ENCODE measurements at regions not wholly inside any gene's neighbourhood (a gene's known extent, or its start where the extent isn't known, plus 50 kb on each side); places are given as distances from the start of the nearest gene placed in this dataset.

DNA sequence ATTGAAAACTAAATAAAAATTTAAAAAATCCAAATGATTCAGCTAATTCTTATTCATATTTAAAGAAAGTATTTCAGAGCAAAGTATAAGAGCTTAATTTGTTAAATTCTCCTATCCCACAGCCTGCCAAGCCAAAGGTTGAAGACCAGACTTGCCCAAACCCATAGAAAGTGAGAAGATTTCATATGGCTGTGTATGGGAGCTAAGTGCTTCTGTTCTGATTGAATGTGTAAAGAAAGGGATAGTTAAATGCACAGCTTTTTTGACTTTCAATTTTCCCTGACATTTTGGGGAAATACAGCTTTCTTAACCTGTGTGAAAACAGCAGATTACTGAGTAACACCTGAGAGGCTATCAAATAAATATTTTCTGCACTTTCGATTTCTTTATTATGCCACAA, 125.0 kb upstream of the MTAP start:
- no peak for TF ChIP-seq CTCF (IDR thresholded peaks at IDR 0.05)
- Histone ChIP-seq H3K9me3 (no peaks in the 10 kb centered on the region), H3K4me3 (no peak overlapping the region), H3K36me3 (no peaks in the 10 kb centered on the region), H3K27me3 (replicated peaks; ENCODE audit: insufficient read depth) (no peaks in the 10 kb centered on the region), H3K27ac (no peak overlapping the region), H3K4me1 (ENCODE audit: control insufficient read depth in 1 of 2, low read depth in 2 of 2) (no peaks in the 10 kb centered on the region)
- DNase-seq (ENCODE audit: low spot score), result no peak
- ATAC-seq (ENCODE audit: insufficient number of reproducible peaks, low FRiP score, low read depth), result no peak

DNA sequence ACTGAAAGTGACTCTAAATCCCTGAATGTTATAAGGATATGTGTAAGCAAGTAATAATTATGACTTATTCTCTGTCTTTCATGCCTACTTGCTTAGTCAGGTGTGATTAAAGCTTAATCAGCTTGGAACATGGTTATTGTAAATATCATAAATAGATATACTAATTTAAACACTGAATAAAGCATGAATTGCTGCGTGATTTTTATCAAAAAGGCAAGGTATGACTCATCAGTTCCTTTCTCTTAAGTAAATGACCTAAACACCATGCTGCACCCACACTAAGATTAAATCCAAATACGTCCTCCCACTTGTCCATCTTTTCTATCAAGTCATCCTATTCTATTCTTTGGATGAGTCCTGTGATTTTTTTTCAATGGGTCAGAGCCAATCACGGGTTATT, 124.6 kb upstream of the MTAP start:
- H3K4me1 ChIP-seq (ENCODE audit: control insufficient read depth in 1 of 2, low read depth in 2 of 2), result no peaks in the 10 kb centered on the region
- no peaks in the 10 kb centered on the region for H3K27me3 ChIP-seq (replicated peaks; ENCODE audit: insufficient read depth)
- H3K9me3 ChIP-seq, result no peaks in the 10 kb centered on the region
- DNase-seq (ENCODE audit: low spot score) (no peak), ATAC-seq (ENCODE audit: insufficient number of reproducible peaks, low FRiP score, low read depth) (no peak)
- TF ChIP-seq CTCF (IDR thresholded peaks at IDR 0.05), result no peak
- H3K36me3 ChIP-seq, result no peaks in the 10 kb centered on the region
- no peak overlapping the region for H3K4me3 ChIP-seq
- H3K27ac ChIP-seq, result no peak overlapping the region

GRCh38 chr9:21679432-21679831, 123.0 kb upstream of the MTAP start:
- no peak overlapping the region for H3K4me3 ChIP-seq
- DNase-seq (ENCODE audit: low spot score) (no peak), ATAC-seq (ENCODE audit: insufficient number of reproducible peaks, low FRiP score, low read depth) (no peak)
- no peaks in the 10 kb centered on the region for H3K9me3 ChIP-seq
- H3K36me3 ChIP-seq, result no peaks in the 10 kb centered on the region
- no peak overlapping the region for H3K27ac ChIP-seq
- no peaks in the 10 kb centered on the region for H3K27me3 ChIP-seq (replicated peaks; ENCODE audit: insufficient read depth)
- TF ChIP-seq CTCF (IDR thresholded peaks at IDR 0.05), result no peak
- no peaks in the 10 kb centered on the region for H3K4me1 ChIP-seq (ENCODE audit: control insufficient read depth in 1 of 2, low read depth in 2 of 2)

- ATAC-seq (ENCODE audit: insufficient number of reproducible peaks, low FRiP score, low read depth) (no peak), DNase-seq (ENCODE audit: low spot score) (no peak)
- TF ChIP-seq CTCF (IDR thresholded peaks at IDR 0.05), result no peak
- Histone ChIP-seq H3K27ac (no peak overlapping the region), H3K4me3 (no peak overlapping the region), H3K9me3 (no peaks in the 10 kb centered on the region), H3K4me1 (ENCODE audit: control insufficient read depth in 1 of 2, low read depth in 2 of 2) (no peaks in the 10 kb centered on the region), H3K36me3 (no peaks in the 10 kb centered on the region), H3K27me3 (replicated peaks; ENCODE audit: insufficient read depth) (no peaks in the 10 kb centered on the region)
Observed at GRCh38 chr9:21680590-21680989, 121.8 kb upstream of the MTAP start.

- Histone ChIP-seq H3K27ac (no peak overlapping the region), H3K36me3 (no peaks in the 10 kb centered on the region), H3K4me3 (no peak overlapping the region), H3K4me1 (ENCODE audit: control insufficient read depth in 1 of 2, low read depth in 2 of 2) (no peaks in the 10 kb centered on the region), H3K9me3 (no peaks in the 10 kb centered on the region), H3K27me3 (replicated peaks; ENCODE audit: insufficient read depth) (no peaks in the 10 kb centered on the region)
- DNase-seq (ENCODE audit: low spot score) (no peak), ATAC-seq (ENCODE audit: insufficient number of reproducible peaks, low FRiP score, low read depth) (no peak)
- no peak for TF ChIP-seq CTCF (IDR thresholded peaks at IDR 0.05)
Observed at GRCh38 chr9:21681641-21682040, 120.8 kb upstream of the MTAP start.
